GM12892 (cell line): ENCODE measurements at regions not wholly inside any gene's neighbourhood (a gene's known extent, or its start where the extent isn't known, plus 50 kb on each side); places are given as distances from the start of the nearest gene placed in this dataset.

ENCODE experiments used
- POLR2A ChIP-seq: IDR thresholded peaks from 2 replicates; pipeline ENCODE4 v1.6.1; 2011; ENCODE audit warnings: low read depth, low read length, control low read depth
- POLR2AphosphoS5 ChIP-seq: IDR thresholded peaks from 2 replicates; pipeline ENCODE4 v1.6.1; 2011; ENCODE audit warnings: low read depth, low read length, control low read depth
- TAF1 ChIP-seq: IDR thresholded peaks from 2 replicates; pipeline ENCODE4 v1.6.1; 2011; ENCODE audit warnings: low read depth, mild to moderate bottlenecking, control low read depth, low read length, borderline replicate concordance

DNA sequence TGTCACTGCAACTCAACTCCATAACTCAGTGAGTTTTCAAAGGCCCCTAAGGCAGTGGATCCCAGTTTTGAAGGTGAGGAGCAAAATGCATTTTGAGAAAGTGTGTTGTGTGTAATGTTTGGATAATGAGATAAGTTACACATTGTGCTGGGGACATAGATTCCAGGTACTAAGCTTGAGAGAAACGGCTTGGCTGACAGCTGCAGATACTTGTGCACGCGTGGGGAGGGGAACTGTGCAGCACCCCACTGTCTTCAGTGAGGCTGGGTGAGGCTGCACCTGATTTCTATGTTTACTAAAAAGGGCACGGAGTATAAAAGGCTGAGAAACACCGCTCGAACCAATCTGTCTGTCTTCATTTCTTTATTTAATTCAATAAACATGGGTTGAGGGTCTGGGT lies 254.0 kb upstream of the COPS8 start:
- TF ChIP-seq TAF1: no peak
- TF ChIP-seq POLR2AphosphoS5: no peak
- TF ChIP-seq POLR2A: no peak
